ENCODE measurements at regions not wholly inside any gene's neighbourhood (a gene's known extent, or its start where the extent isn't known, plus 50 kb on each side); places are given as distances from the start of the nearest gene placed in this dataset.

DNA sequence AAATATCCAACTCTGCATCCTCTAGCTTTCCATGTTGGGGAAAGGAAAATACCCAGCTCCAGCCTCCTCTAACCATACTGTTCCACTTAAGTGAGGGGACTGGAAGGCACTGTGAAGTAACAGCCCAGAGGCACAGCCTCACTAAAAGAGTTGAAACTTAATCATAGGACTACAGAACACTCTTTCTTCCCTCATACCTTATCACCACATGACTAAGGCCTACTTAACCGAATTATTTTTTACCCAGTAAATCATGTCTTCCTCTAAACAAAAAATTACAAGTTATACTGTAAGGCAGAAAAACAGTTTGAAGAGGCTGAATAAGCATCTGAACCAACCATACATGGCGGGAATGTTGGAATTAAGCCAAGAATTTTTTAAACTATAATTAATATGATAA lies 207.4 kb upstream of the MME start:
- TF ChIP-seq, protein P1, sequence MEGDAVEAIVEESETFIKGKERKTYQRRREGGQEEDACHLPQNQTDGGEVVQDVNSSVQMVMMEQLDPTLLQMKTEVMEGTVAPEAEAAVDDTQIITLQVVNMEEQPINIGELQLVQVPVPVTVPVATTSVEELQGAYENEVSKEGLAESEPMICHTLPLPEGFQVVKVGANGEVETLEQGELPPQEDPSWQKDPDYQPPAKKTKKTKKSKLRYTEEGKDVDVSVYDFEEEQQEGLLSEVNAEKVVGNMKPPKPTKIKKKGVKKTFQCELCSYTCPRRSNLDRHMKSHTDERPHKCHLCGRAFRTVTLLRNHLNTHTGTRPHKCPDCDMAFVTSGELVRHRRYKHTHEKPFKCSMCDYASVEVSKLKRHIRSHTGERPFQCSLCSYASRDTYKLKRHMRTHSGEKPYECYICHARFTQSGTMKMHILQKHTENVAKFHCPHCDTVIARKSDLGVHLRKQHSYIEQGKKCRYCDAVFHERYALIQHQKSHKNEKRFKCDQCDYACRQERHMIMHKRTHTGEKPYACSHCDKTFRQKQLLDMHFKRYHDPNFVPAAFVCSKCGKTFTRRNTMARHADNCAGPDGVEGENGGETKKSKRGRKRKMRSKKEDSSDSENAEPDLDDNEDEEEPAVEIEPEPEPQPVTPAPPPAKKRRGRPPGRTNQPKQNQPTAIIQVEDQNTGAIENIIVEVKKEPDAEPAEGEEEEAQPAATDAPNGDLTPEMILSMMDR (IDR thresholded peaks at IDR 0.05), result no peak
- no peak for TF ChIP-seq POLR2A (IDR thresholded peaks at IDR 0.05)
